Mucosa of rectum (tissue), 2 donors: ENCODE measurements at regions not wholly inside any gene's neighbourhood (a gene's known extent, or its start where the extent isn't known, plus 50 kb on each side); places are given as distances from the start of the nearest gene placed in this dataset.
"Not testable (repeated sequence)": the region's sequence is repeated elsewhere in the genome, so short reads cannot be mapped to it uniquely, and the experiment has no call there.

Source experiments
- H3K27ac ChIP-seq, 2 donors: one replicate each; pipeline ENCODE4 v1.7.0; 2013; ENCODE audit warnings: inconsistent platforms in 2 of 2, low read depth in 2 of 2, low read length in 2 of 2
- H3K27me3 ChIP-seq, 2 donors: one replicate each; pipeline ENCODE4 v1.7.0; 2013; ENCODE audit warnings: low read length in 2 of 2; ENCODE audit not compliant: control insufficient read depth in 2 of 2, insufficient read depth in 2 of 2
- H3K36me3 ChIP-seq, 2 donors: one replicate each; pipeline ENCODE4 v1.7.0; 2013; ENCODE audit warnings: low read length in 2 of 2; ENCODE audit not compliant: control insufficient read depth in 2 of 2, insufficient read depth in 2 of 2
- H3K4me1 ChIP-seq, 2 donors: one replicate each; pipeline ENCODE4 v1.7.0; 2013; ENCODE audit warnings: low read length in 2 of 2, mild to moderate bottlenecking in 1 of 2; ENCODE audit not compliant: control insufficient read depth in 2 of 2, insufficient read depth in 2 of 2
- H3K4me3 ChIP-seq, 2 donors: one replicate each; pipeline ENCODE4 v1.7.0; 2013; ENCODE audit warnings: low read length in 2 of 2
- H3K9ac ChIP-seq, 2 donors: one replicate each; pipeline ENCODE4 v1.7.0; 2013; ENCODE audit warnings: low read length in 2 of 2, low read depth in 1 of 2, mild to moderate bottlenecking in 1 of 2
- H3K9me3 ChIP-seq, 2 donors: one replicate each; pipeline ENCODE4 v1.7.0; 2013; ENCODE audit warnings: low read length in 2 of 2; ENCODE audit not compliant: control insufficient read depth in 2 of 2
- donor health status: healthy.
- donor health status: Normal muscosa, but diverticular disease.

GRCh38 chr16:27600381-27600780, 50.4 kb downstream of the KATNIP start:
- peaks cover 0 to 2% of the 10 kb centered on the region in 2 donors for H3K36me3 ChIP-seq
- H3K27me3 ChIP-seq: no peaks in the 10 kb centered on the region
- H3K4me1 ChIP-seq: no peaks in the 10 kb centered on the region
- no peak overlapping the region for H3K27ac ChIP-seq
- no peaks in the 10 kb centered on the region for H3K9me3 ChIP-seq
- H3K9ac ChIP-seq: no peak overlapping the region
- no peak overlapping the region for H3K4me3 ChIP-seq

DNA sequence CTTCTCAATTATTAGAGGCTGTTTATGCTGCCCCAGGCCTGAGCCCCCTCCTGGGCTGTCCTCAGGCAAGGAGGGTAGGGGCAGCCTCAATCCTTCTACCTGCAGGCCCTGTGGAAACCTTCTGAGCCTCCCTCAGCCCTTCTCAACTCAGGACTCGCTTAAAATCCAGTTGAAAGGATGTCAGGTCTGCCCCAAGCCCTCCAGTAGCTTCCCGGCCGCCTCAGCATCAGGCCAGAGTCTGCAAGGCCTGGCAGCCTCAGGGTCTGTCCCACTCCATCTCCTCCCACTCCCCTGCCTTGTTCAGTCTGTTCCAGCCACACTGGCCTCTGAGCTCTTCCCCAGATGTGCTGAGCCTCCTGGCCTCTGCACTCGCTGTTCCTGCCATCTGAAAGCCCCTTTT, 52.2 kb downstream of the KATNIP start:
- Histone ChIP-seq H3K4me1 (no peaks in the 10 kb centered on the region), H3K27ac (no peak overlapping the region), H3K9ac (no peak overlapping the region), H3K9me3 (no peaks in the 10 kb centered on the region), H3K4me3 (no peak overlapping the region), H3K36me3 (peaks cover 0 to 5% of the 10 kb centered on the region in 2 donors), H3K27me3 (no peaks in the 10 kb centered on the region)

GRCh38 chr16:27605500-27606106, 55.7 kb downstream of the KATNIP start:
- H3K9ac ChIP-seq, H3K9me3 ChIP-seq, H3K4me3 ChIP-seq, H3K4me1 ChIP-seq, H3K27ac ChIP-seq, H3K27me3 ChIP-seq, H3K36me3 ChIP-seq: not testable (repeated sequence)

DNA sequence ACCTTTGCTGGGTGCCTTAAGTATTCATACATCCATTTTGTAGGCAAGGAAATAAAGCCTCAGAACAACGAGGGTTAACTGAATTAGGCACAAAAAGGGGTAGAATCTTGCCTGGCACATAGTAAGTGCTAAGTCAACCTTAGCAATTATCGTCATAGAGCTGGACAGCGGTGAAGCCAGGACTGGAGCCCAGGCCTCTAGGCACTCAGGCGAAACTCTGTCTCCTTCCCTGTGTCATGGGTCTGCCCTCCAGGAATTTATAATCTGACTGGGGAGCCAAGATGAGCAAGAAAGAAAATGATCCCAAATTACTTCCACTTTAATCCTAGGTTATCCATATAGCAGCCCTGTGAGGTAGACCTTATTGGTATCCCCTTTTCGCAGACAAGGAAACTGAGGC, 61.4 kb downstream of the KATNIP start:
- no peaks in the 10 kb centered on the region for H3K4me1 ChIP-seq

GRCh38 chr16:27613238-27613791, 63.4 kb downstream of the KATNIP start:
- Histone ChIP-seq H3K27ac (no peak overlapping the region), H3K4me1 (no peaks in the 10 kb centered on the region)

More for the DNA sequence above, 61.4 kb downstream of the KATNIP start:
- Histone ChIP-seq H3K27ac (no peak overlapping the region), H3K9ac (no peak overlapping the region), H3K27me3 (no peaks in the 10 kb centered on the region), H3K4me3 (no peak overlapping the region), H3K9me3 (no peaks in the 10 kb centered on the region), H3K36me3 (peaks cover 0 to 2% of the 10 kb centered on the region in 2 donors)

DNA sequence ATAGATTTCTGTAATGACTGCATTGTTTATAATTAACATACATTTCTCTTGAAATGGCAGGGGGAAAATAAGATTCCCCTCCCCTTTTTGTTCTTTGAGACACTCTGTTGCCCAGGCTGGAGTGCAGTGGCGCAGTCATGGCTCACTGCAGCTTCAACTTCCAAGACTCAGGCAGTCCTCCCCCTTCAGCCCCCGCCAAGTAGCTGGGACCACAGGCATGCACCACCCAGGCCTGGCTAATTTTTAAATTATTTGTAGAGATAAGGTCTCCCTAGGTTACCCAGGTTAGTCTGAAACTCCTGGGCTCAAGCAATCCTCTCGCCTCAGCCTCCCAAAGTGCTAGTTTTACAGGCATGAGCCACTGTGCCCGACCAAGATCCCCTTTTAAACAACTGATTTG, 67.7 kb downstream of the KATNIP start:
- Histone ChIP-seq H3K36me3 (peaks cover 2 to 3% of the 10 kb centered on the region in 2 donors), H3K9ac (no peak overlapping the region), H3K4me3 (no peak overlapping the region), H3K4me1 (no peaks in the 10 kb centered on the region), H3K27me3 (no peaks in the 10 kb centered on the region), H3K9me3 (no peaks in the 10 kb centered on the region), H3K27ac (no peak overlapping the region)

More at GRCh38 chr16:27613238-27613791, 63.4 kb downstream of the KATNIP start:
- Histone ChIP-seq H3K36me3 (peaks cover 0 to 3% of the 10 kb centered on the region in 2 donors), H3K27me3 (no peaks in the 10 kb centered on the region), H3K9ac (no peak overlapping the region), H3K4me3 (no peak overlapping the region), H3K9me3 (no peaks in the 10 kb centered on the region)

DNA sequence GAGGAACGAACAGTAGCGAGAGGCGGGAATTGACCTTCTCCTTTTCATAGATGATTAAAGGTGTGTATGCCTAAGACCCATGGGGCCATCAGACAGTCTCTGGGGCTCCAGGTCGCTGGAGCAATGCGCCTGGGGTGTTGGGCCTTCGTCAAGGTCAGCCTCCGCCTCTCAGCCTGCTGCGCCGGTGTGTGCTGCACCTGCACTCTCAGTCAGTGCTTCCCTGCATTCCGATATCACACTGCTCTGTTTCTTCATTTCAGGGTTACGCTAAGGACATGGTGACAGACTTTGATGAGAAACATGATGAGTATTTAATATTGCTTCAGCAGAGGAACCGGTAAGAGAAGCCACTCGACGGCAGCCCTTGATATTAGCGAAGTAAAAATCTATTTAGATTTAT, 68.2 kb downstream of the KATNIP start:
- Histone ChIP-seq H3K36me3 (peaks cover 2 to 3% of the 10 kb centered on the region in 2 donors), H3K27me3 (no peaks in the 10 kb centered on the region), H3K27ac (no peak overlapping the region), H3K9ac (no peak overlapping the region), H3K4me3 (no peak overlapping the region), H3K9me3 (no peaks in the 10 kb centered on the region), H3K4me1 (no peaks in the 10 kb centered on the region)

DNA sequence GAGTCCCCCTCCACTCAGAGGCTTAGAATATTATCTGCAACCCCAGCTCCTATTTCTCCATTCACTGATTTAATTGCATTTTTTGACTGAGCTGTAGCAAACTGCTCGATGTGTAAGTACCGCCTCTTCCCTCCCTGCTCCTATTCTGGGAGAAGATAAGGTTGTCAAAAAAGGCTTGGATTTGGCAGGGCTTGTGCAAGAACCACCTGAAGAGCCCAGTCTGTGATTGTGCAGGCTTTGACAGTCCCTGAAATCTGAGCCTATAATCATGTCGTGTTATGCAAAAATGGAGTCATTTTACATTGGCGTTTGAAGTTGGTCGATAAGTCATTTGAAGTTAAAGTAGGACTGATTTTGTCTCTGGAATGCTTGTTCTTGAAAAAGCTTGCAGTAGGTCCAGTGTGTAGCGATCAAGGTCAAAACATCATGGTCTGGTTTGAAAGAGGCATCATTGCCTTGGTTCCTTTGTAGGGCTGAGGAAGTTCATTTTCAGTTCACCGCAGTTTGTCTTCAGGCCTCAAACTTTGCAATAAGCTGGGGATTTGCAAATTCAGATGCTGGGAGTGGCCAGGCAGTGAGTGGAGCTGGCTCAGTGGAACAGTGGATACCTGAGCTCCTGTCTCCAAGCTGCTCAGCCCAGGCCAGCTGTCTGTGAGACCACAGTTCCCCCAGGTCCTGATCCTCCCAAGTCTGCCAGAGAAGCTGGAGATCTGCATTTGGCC, 68.8 kb downstream of the KATNIP start:
- no peak overlapping the region for H3K4me3 ChIP-seq
- H3K27ac ChIP-seq: no peak overlapping the region
- H3K36me3 ChIP-seq: peaks cover 2 to 3% of the 10 kb centered on the region in 2 donors
- H3K9me3 ChIP-seq: no peaks in the 10 kb centered on the region
- H3K4me1 ChIP-seq: peaks cover 0 to 3% of the 10 kb centered on the region in 2 donors
- no peaks in the 10 kb centered on the region for H3K27me3 ChIP-seq
- no peak overlapping the region for H3K9ac ChIP-seq

GRCh38 chr16:27620541-27620940, 70.6 kb downstream of the KATNIP start:
- H3K27ac ChIP-seq: no peak overlapping the region

More at GRCh38 chr16:27620541-27620940, 70.6 kb downstream of the KATNIP start:
- H3K4me1 ChIP-seq: peaks cover 7 to 19% of the 10 kb centered on the region in 2 donors
- H3K9ac ChIP-seq: no peak overlapping the region
- peaks cover 2 to 3% of the 10 kb centered on the region in 2 donors for H3K36me3 ChIP-seq
- no peak overlapping the region for H3K4me3 ChIP-seq
- H3K27me3 ChIP-seq: no peaks in the 10 kb centered on the region
- no peaks in the 10 kb centered on the region for H3K9me3 ChIP-seq
